ENCODE measurements at regions not wholly inside any gene's neighbourhood (a gene's known extent, or its start where the extent isn't known, plus 50 kb on each side); places are given as distances from the start of the nearest gene placed in this dataset.

- Histone ChIP-seq H3K4me2 (ENCODE audit: extremely low read depth, insufficient read depth, low read length) (no peak overlapping the region), H3K27ac (ENCODE audit: insufficient read depth, low read length) (no peak overlapping the region), H3K4me3 (replicated peaks in 1 of 4; ENCODE audit: control extremely low read depth in 1 of 4, insufficient read depth in 1 of 4, low read depth in 3 of 4, low read length in 4 of 4) (no peak overlapping the region), H2AFZ (ENCODE audit: low read length) (no peak overlapping the region), H4K20me1 (ENCODE audit: control insufficient read depth, extremely low read depth, insufficient read depth, low read length) (no peaks in the 10 kb centered on the region), H3K79me2 (ENCODE audit: control insufficient read depth, insufficient read depth, low read length) (no peaks in the 10 kb centered on the region), H3K27me3 (ENCODE audit: control insufficient read depth, insufficient read depth, low read length) (peaks cover 26% of the 10 kb centered on the region), H3K9me3 (ENCODE audit: control insufficient read depth, insufficient read depth, low read depth, low read length) (no peaks in the 10 kb centered on the region), H3K4me1 (ENCODE audit: control insufficient read depth, extremely low read depth, insufficient read depth, low read length) (no peaks in the 10 kb centered on the region), H3K36me3 (ENCODE audit: control insufficient read depth, insufficient read depth, low read length) (no peaks in the 10 kb centered on the region), H3K9ac (ENCODE audit: insufficient read depth, low read length) (no peak overlapping the region)
- no peak for DNase-seq (ENCODE audit: low read depth in 2 of 2)
- no peak for TF ChIP-seq CTCF (conservative IDR thresholded peaks at IDR 0.05 in 1 of 2, IDR thresholded peaks at IDR 0.05 in 1 of 2; ENCODE audit: low read depth in 1 of 2, low read length in 2 of 2)
- no peak for TF ChIP-seq EZH2 (IDR thresholded peaks at IDR 0.05; ENCODE audit: low read length, missing control alignments)
Measured at GRCh38 chr12:3367750-3368444, 123.1 kb upstream of the PRMT8 start.

- Histone ChIP-seq H3K27me3 (ENCODE audit: control insufficient read depth, insufficient read depth, low read length) (peaks cover 14% of the 10 kb centered on the region), H3K4me1 (ENCODE audit: control insufficient read depth, extremely low read depth, insufficient read depth, low read length) (no peaks in the 10 kb centered on the region), H3K9ac (ENCODE audit: insufficient read depth, low read length) (no peak overlapping the region), H2AFZ (ENCODE audit: low read length) (no peak overlapping the region), H3K79me2 (ENCODE audit: control insufficient read depth, insufficient read depth, low read length) (no peaks in the 10 kb centered on the region), H3K4me3 (replicated peaks in 1 of 4; ENCODE audit: control extremely low read depth in 1 of 4, insufficient read depth in 1 of 4, low read depth in 3 of 4, low read length in 4 of 4) (no peak overlapping the region), H3K36me3 (ENCODE audit: control insufficient read depth, insufficient read depth, low read length) (no peaks in the 10 kb centered on the region), H3K9me3 (ENCODE audit: control insufficient read depth, insufficient read depth, low read depth, low read length) (no peaks in the 10 kb centered on the region), H4K20me1 (ENCODE audit: control insufficient read depth, extremely low read depth, insufficient read depth, low read length) (no peaks in the 10 kb centered on the region), H3K27ac (ENCODE audit: insufficient read depth, low read length) (no peak overlapping the region), H3K4me2 (ENCODE audit: extremely low read depth, insufficient read depth, low read length) (no peak overlapping the region)
- no peak for DNase-seq (ENCODE audit: low read depth in 2 of 2)
- TF ChIP-seq CTCF (conservative IDR thresholded peaks at IDR 0.05 in 1 of 2, IDR thresholded peaks at IDR 0.05 in 1 of 2; ENCODE audit: low read depth in 1 of 2, low read length in 2 of 2) (no peak), EZH2 (IDR thresholded peaks at IDR 0.05; ENCODE audit: low read length, missing control alignments) (no peak)
Measured at GRCh38 chr12:3371018-3371417, 120.0 kb upstream of the PRMT8 start.

- Histone ChIP-seq H3K4me3 (replicated peaks in 1 of 4; ENCODE audit: control extremely low read depth in 1 of 4, insufficient read depth in 1 of 4, low read depth in 3 of 4, low read length in 4 of 4) (no peak overlapping the region), H3K36me3 (ENCODE audit: control insufficient read depth, insufficient read depth, low read length) (no peaks in the 10 kb centered on the region)
- no peak for DNase-seq (ENCODE audit: low read depth in 2 of 2)
Measured at GRCh38 chr12:3375326-3375725, 115.7 kb upstream of the PRMT8 start.

More at GRCh38 chr12:3375326-3375725, 115.7 kb upstream of the PRMT8 start:
- no peak overlapping the region for H3K27ac ChIP-seq (ENCODE audit: insufficient read depth, low read length)
- H2AFZ ChIP-seq (ENCODE audit: low read length) = no peak overlapping the region
- TF ChIP-seq CTCF (conservative IDR thresholded peaks at IDR 0.05 in 1 of 2, IDR thresholded peaks at IDR 0.05 in 1 of 2; ENCODE audit: low read depth in 1 of 2, low read length in 2 of 2) (no peak), EZH2 (IDR thresholded peaks at IDR 0.05; ENCODE audit: low read length, missing control alignments) (no peak)
- H4K20me1 ChIP-seq (ENCODE audit: control insufficient read depth, extremely low read depth, insufficient read depth, low read length) = no peaks in the 10 kb centered on the region
- no peak overlapping the region for H3K9ac ChIP-seq (ENCODE audit: insufficient read depth, low read length)
- H3K4me2 ChIP-seq (ENCODE audit: extremely low read depth, insufficient read depth, low read length) = no peak overlapping the region
- H3K27me3 ChIP-seq (ENCODE audit: control insufficient read depth, insufficient read depth, low read length) = peaks cover 3% of the 10 kb centered on the region
- no peaks in the 10 kb centered on the region for H3K79me2 ChIP-seq (ENCODE audit: control insufficient read depth, insufficient read depth, low read length)
- H3K9me3 ChIP-seq (ENCODE audit: control insufficient read depth, insufficient read depth, low read depth, low read length) = no peaks in the 10 kb centered on the region
- H3K4me1 ChIP-seq (ENCODE audit: control insufficient read depth, extremely low read depth, insufficient read depth, low read length) = no peaks in the 10 kb centered on the region

All from fibroblast of lung (primary cell).